ENCODE measurements at regions not wholly inside any gene's neighbourhood (a gene's known extent, or its start where the extent isn't known, plus 50 kb on each side); places are given as distances from the start of the nearest gene placed in this dataset.

DNA sequence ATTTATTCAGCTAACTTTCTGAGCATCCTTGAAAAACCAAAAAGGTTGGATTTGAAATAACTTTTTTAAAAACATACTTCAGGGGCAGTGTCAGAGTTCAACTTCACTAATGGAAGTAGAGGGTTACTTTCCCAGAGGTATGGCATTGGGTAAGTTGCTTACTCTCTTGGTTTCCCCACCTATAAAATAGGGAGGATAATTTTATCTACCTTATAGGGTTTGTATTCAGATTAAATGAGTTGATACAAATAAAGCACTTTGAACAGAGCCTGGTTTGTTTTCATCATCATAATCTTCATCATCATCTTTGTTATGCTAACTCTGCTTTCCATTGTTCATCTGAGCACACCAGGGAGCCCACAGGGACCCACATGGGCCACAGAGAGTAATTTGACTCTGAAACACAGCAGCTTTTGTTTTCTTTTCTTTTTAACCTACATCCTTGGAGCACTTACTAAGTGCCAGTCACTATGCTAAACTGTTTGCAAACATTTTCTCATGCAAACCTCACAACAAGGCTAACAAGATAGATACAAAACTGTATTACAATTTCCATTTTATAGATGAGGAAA is 179.1 kb upstream of the SLC24A2 start:
- TF ChIP-seq JUN (IDR thresholded peaks at IDR 0.05), result no peak
- no peak for TF ChIP-seq POLR2AphosphoS2 (conservative IDR thresholded peaks at IDR 0.05; ENCODE audit: low read length)
- TF ChIP-seq POLR2A (IDR thresholded peaks at IDR 0.05; ENCODE audit: low read length), result no peak
- TF ChIP-seq EP300 (IDR thresholded peaks at IDR 0.05), result no peak
- TF ChIP-seq, protein P1, sequence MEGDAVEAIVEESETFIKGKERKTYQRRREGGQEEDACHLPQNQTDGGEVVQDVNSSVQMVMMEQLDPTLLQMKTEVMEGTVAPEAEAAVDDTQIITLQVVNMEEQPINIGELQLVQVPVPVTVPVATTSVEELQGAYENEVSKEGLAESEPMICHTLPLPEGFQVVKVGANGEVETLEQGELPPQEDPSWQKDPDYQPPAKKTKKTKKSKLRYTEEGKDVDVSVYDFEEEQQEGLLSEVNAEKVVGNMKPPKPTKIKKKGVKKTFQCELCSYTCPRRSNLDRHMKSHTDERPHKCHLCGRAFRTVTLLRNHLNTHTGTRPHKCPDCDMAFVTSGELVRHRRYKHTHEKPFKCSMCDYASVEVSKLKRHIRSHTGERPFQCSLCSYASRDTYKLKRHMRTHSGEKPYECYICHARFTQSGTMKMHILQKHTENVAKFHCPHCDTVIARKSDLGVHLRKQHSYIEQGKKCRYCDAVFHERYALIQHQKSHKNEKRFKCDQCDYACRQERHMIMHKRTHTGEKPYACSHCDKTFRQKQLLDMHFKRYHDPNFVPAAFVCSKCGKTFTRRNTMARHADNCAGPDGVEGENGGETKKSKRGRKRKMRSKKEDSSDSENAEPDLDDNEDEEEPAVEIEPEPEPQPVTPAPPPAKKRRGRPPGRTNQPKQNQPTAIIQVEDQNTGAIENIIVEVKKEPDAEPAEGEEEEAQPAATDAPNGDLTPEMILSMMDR (IDR thresholded peaks at IDR 0.05), result no peak
- TF ChIP-seq GATA3 (IDR thresholded peaks at IDR 0.05; ENCODE audit: borderline replicate concordance), result no peak
- TF ChIP-seq, protein P2, sequence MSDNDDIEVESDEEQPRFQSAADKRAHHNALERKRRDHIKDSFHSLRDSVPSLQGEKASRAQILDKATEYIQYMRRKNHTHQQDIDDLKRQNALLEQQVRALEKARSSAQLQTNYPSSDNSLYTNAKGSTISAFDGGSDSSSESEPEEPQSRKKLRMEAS (IDR thresholded peaks at IDR 0.05), result no peak
- no peak for TF ChIP-seq KDM5A (IDR thresholded peaks at IDR 0.05)
- no peak for TF ChIP-seq HDAC2 (IDR thresholded peaks at IDR 0.05)
- TF ChIP-seq, protein P3, sequence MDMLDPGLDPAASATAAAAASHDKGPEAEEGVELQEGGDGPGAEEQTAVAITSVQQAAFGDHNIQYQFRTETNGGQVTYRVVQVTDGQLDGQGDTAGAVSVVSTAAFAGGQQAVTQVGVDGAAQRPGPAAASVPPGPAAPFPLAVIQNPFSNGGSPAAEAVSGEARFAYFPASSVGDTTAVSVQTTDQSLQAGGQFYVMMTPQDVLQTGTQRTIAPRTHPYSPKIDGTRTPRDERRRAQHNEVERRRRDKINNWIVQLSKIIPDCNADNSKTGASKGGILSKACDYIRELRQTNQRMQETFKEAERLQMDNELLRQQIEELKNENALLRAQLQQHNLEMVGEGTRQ (IDR thresholded peaks at IDR 0.05), result no peak
- TF ChIP-seq SMC3 (IDR thresholded peaks at IDR 0.05), result no peak
